PC-9 (cell line): ENCODE measurements at regions not wholly inside any gene's neighbourhood (a gene's known extent, or its start where the extent isn't known, plus 50 kb on each side); places are given as distances from the start of the nearest gene placed in this dataset.

Experiments used
- BruUV-seq: library from RNA; stranded (reverse); fragments of 400-500 nt; replicated peaks from 2 replicates; lab custom pipeline; 2021; lab: Mats Ljungman, UMichigan
- CTCF ChIA-PET: fragments of 300-600 bp; sonication (Branson Sonifier 250); formaldehyde crosslinking; loops from one replicate; lab custom pipeline; 2022; ENCODE audit warnings: antibody characterized with exemption; lab: Charles Lee
- POLR2A ChIA-PET: fragments of 300-600 bp; sonication (Branson Sonifier 250); formaldehyde crosslinking; loops from one replicate; lab custom pipeline; 2022; ENCODE audit warnings: antibody characterized with exemption; ENCODE audit not compliant: unreplicated experiment; lab: Charles Lee
- DNase-seq, 2 experiments: peaks; one replicate each; pipeline versions ENCODE4 v3.0.0 to v3.0.0-alpha.2; 2015 to 2022; ENCODE audit warnings: mixed read lengths in 1 of 2
- H2AFZ ChIP-seq: fragments of 200-600 bp; sonication (generic); 2 replicates; pipeline ENCODE4 v1.8.1; 2017; ENCODE audit warnings: antibody characterized with exemption
- H3F3A ChIP-seq: fragments of 200-600 bp; sonication (generic); 2 replicates; pipeline ENCODE4 v1.8.1; 2017; ENCODE audit warnings: antibody characterized with exemption, mild to moderate bottlenecking, low read depth; ENCODE audit not compliant: insufficient read depth
- H3K27ac ChIP-seq: fragments of 200-600 bp; sonication (generic); 2 replicates; pipeline ENCODE4 v1.6.1; 2016; ENCODE audit warnings: mixed run types
- H3K27me3 ChIP-seq: fragments of 200-600 bp; sonication (generic); 2 replicates; pipeline ENCODE4 v1.6.1; 2016; ENCODE audit warnings: low read depth, mixed run types; ENCODE audit not compliant: insufficient read depth
- H3K36me3 ChIP-seq: fragments of 200-600 bp; sonication (generic); 2 replicates; pipeline ENCODE4 v1.6.1; 2016; ENCODE audit warnings: low read depth, mixed run types
- H3K4me1 ChIP-seq: fragments of 200-600 bp; sonication (generic); replicated peaks from 2 replicates; pipeline ENCODE4 v1.6.1; 2016; ENCODE audit warnings: mixed run types; ENCODE audit not compliant: insufficient read depth
- H3K4me2 ChIP-seq: fragments of 200-600 bp; sonication (generic); 2 replicates; pipeline ENCODE4 v1.6.1; 2017; ENCODE audit warnings: mixed run types
- H3K4me3 ChIP-seq: fragments of 200-600 bp; sonication (generic); 2 replicates; pipeline ENCODE4 v1.6.1; 2016; ENCODE audit warnings: mixed run types
- H3K79me2 ChIP-seq: fragments of 200-600 bp; sonication (generic); 2 replicates; pipeline ENCODE4 v1.6.1; 2017; ENCODE audit warnings: low read depth, mixed run types
- H3K9me2 ChIP-seq: fragments of 200-600 bp; sonication (generic); 2 replicates; pipeline ENCODE4 v1.8.1; 2017; ENCODE audit warnings: mild to moderate bottlenecking; ENCODE audit not compliant: insufficient read depth
- H3K9me3 ChIP-seq: fragments of 200-600 bp; sonication (generic); 2 replicates; pipeline ENCODE4 v1.8.1; 2016; ENCODE audit warnings: low read depth; ENCODE audit not compliant: insufficient read depth
- H4K20me1 ChIP-seq: fragments of 200-600 bp; sonication (generic); 2 replicates; pipeline ENCODE4 v1.8.1; 2017; ENCODE audit not compliant: insufficient read depth
- EZH2 ChIP-seq: fragments of 200-600 bp; sonication (generic); IDR thresholded peaks from 2 replicates; pipeline ENCODE4 v1.8.0; 2017; ENCODE audit warnings: antibody characterized with exemption, low read depth
- intact Hi-C: fragments of 100-400 bp; cut with micrococcal nuclease; formaldehyde crosslinking; loops from one replicate; pipeline ENCODE4 v1.10.0; 2022; ENCODE audit not compliant: unreplicated experiment
- TF ChIP-seq, protein P1 (sequence below): fragments of 200-600 bp; sonication (generic); conservative IDR thresholded peaks from 2 replicates; pipeline ENCODE4 v1.6.1; 2017; ENCODE audit warnings: mixed run types, antibody characterized with exemption, mild to moderate bottlenecking, moderate library complexity

DNA sequence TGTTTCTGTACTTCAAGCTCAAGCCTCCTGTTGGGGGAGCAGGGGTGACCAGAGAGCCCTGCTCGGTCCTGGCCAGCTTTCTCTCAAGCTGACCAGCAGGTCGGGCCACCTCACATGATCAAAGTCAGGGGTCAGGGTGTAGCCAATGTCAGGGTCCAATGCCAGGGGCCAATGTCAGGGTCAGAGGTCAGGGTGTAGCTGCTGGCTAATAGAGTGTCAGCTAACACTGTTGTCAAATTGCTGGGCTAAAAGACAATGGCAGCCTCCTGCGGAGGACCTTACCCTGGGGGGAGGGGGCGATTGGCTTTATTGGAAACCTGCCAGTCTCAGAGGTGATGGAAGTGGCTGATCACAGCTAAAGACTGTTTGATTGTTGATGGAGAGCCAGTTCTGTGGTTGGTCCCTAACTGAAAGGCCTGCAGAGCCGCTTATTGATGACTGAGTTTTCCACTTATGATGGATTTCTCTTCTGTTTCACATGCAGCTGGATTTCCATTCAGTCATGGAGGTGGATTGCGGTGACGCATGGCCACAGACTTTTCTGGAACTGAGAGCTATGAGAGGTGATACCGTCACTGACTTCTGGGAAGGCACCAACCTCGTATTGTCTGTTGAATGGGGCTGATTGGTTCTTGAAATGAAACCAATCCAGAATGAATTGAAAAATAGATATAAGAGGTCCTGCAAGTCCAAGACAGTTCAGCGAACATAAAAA is 97.4 kb upstream of the ZFHX3 start:
- H2AFZ ChIP-seq, result no peak overlapping the region
- H3K79me2 ChIP-seq, result no peaks in the 10 kb centered on the region
- POLR2A ChIA-PET, result no interaction called here
- no peaks in the 10 kb centered on the region for H3F3A ChIP-seq
- H3K9me2 ChIP-seq, result no peaks in the 10 kb centered on the region
- H3K4me3 ChIP-seq, result no peak overlapping the region
- no peak for TF ChIP-seq EZH2
- TF ChIP-seq, protein P1, sequence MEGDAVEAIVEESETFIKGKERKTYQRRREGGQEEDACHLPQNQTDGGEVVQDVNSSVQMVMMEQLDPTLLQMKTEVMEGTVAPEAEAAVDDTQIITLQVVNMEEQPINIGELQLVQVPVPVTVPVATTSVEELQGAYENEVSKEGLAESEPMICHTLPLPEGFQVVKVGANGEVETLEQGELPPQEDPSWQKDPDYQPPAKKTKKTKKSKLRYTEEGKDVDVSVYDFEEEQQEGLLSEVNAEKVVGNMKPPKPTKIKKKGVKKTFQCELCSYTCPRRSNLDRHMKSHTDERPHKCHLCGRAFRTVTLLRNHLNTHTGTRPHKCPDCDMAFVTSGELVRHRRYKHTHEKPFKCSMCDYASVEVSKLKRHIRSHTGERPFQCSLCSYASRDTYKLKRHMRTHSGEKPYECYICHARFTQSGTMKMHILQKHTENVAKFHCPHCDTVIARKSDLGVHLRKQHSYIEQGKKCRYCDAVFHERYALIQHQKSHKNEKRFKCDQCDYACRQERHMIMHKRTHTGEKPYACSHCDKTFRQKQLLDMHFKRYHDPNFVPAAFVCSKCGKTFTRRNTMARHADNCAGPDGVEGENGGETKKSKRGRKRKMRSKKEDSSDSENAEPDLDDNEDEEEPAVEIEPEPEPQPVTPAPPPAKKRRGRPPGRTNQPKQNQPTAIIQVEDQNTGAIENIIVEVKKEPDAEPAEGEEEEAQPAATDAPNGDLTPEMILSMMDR, result no peak
- intact Hi-C loops, result no loop called here
- H3K4me2 ChIP-seq, result no peak overlapping the region
- CTCF ChIA-PET, result no interaction called here
- no TSS peak for BruUV-seq
- H3K9me3 ChIP-seq, result no peaks in the 10 kb centered on the region
- H3K36me3 ChIP-seq, result no peaks in the 10 kb centered on the region
- no peaks in the 10 kb centered on the region for H3K4me1 ChIP-seq
- no peak overlapping the region for H3K27ac ChIP-seq
- no peaks in the 10 kb centered on the region for H4K20me1 ChIP-seq
- DNase-seq, result no peak
- H3K27me3 ChIP-seq, result 0 out of 2 replicates have a peak, but pooled peaks cover 8% of the 10 kb centered on the region

DNA sequence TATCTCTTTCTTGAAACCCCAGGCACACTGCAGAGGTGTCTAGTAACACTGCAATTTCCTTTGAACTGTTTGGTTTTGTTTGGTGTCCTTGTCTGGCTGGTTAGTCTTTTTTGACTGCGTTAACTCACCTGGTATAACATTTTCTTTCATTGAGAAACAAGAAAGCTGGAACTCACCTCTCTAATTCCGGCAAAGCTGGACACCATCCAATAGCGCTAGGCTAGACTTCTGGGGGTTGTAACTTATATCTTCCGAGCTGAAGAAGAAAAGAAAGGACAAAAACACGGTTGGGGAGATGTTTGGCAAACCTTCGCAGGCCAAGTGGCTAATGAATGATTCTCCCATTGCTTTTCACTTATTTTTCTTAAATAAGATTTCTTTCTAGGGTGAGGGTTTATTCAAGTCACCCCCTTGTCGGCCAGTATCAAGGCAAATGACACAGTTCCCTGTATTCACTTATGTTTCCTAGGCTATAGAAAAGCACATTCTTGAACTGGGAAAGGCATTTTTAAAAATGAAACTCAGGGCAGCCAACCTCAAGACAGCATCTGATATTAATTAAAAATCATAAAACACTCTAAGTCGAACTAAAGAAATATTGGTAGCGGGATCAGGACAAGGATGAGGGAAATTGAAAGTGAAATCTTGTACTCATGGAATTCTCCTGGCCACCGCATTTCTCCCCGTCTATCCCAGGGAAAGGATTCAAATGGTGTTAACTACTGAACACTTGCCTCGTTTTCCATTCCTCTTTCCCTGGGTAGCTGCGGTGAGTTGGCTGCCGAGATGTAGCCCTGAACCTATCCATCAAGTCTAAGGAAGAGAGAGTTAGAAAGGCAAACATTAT is 95.9 kb upstream of the ZFHX3 start:
- Histone ChIP-seq H3K36me3 (no peaks in the 10 kb centered on the region), H3K79me2 (no peaks in the 10 kb centered on the region), H2AFZ (no peak overlapping the region), H3K27me3 (0 out of 2 replicates have a peak, but pooled peaks cover 10% of the 10 kb centered on the region), H3K4me1 (no peaks in the 10 kb centered on the region), H3K27ac (no peak overlapping the region), H3K4me3 (no peak overlapping the region), H3F3A (no peaks in the 10 kb centered on the region), H3K9me2 (no peaks in the 10 kb centered on the region), H3K9me3 (no peaks in the 10 kb centered on the region), H3K4me2 (no peak overlapping the region), H4K20me1 (no peaks in the 10 kb centered on the region)
- no peak for TF ChIP-seq EZH2
- TF ChIP-seq, protein P1, result no peak
- ChIA-PET POLR2A (no interaction called here), CTCF (no interaction called here)
- intact Hi-C loops, result no loop called here
- no peak for DNase-seq
- BruUV-seq, result no TSS peak

GRCh38 chr16:73143002-73143401 is 95.1 kb upstream of the ZFHX3 start:
- no TSS peak for BruUV-seq
- H3K79me2 ChIP-seq, result no peaks in the 10 kb centered on the region
- no peak overlapping the region for H2AFZ ChIP-seq
- ChIA-PET CTCF (no interaction called here), POLR2A (no interaction called here)
- no peak overlapping the region for H3K4me3 ChIP-seq
- H3K4me2 ChIP-seq, result no peak overlapping the region
- H4K20me1 ChIP-seq, result no peaks in the 10 kb centered on the region
- no peaks in the 10 kb centered on the region for H3K36me3 ChIP-seq
- DNase-seq, result no peak
- H3K4me1 ChIP-seq, result no peaks in the 10 kb centered on the region
- no peaks in the 10 kb centered on the region for H3K9me2 ChIP-seq
- no peaks in the 10 kb centered on the region for H3F3A ChIP-seq
- no peaks in the 10 kb centered on the region for H3K9me3 ChIP-seq
- H3K27ac ChIP-seq, result no peak overlapping the region
- intact Hi-C loops, result no loop called here
- peaks cover 15% of the 10 kb centered on the region; the same call in 1 of the 2 replicates for H3K27me3 ChIP-seq
- TF ChIP-seq, protein P1, result no peak
- TF ChIP-seq EZH2, result no peak
